OCI-LY7 (cell line): ENCODE measurements at regions not wholly inside any gene's neighbourhood (a gene's known extent, or its start where the extent isn't known, plus 50 kb on each side); places are given as distances from the start of the nearest gene placed in this dataset.

Source experiments
- BruUV-seq: library from RNA; stranded (reverse); fragments of 400-500 nt; replicated peaks from 2 replicates; lab custom pipeline; 2021; lab: Mats Ljungman, UMichigan
- CTCF ChIA-PET: fragments of 300-600 bp; sonication (Branson Sonifier 250); formaldehyde crosslinking; loops from one replicate; lab custom pipeline; 2022; ENCODE audit warnings: antibody characterized with exemption; ENCODE audit not compliant: unreplicated experiment; lab: Charles Lee
- POLR2A ChIA-PET: fragments of 300-600 bp; sonication (Branson Sonifier 250); formaldehyde crosslinking; loops from one replicate; lab custom pipeline; 2022; ENCODE audit warnings: antibody characterized with exemption; lab: Charles Lee
- DNase-seq: peaks from one replicate; pipeline ENCODE4 v3.0.0-alpha.2; 2015; ENCODE audit warnings: low spot score
- H2AFZ ChIP-seq: fragments of 200-600 bp; sonication (generic), shearing (Covaris generic); 2 replicates; pipeline ENCODE4 v1.6.1; 2014; ENCODE audit warnings: mild to moderate bottlenecking, antibody characterized with exemption, low read length, moderate library complexity
- H3K27ac ChIP-seq: fragments of 200-600 bp; sonication (generic); 2 replicates; pipeline ENCODE4 v1.5.1; 2014; ENCODE audit warnings: mixed run types, low read depth, mild to moderate bottlenecking, moderate library complexity, low read length, inconsistent platforms; ENCODE audit not compliant: poor library complexity, severe bottlenecking
- H3K36me3 ChIP-seq: fragments of 200-600 bp; sonication (generic); 2 replicates; pipeline ENCODE4 v1.6.1; 2014; ENCODE audit warnings: mild to moderate bottlenecking, antibody characterized with exemption, low read length, moderate library complexity, mixed read lengths; ENCODE audit not compliant: insufficient read depth
- H3K4me1 ChIP-seq: fragments of 200-600 bp; sonication (generic); 2 replicates; pipeline ENCODE4 v1.5.1; 2014; ENCODE audit warnings: mild to moderate bottlenecking, low read length; ENCODE audit not compliant: insufficient read depth, poor library complexity, severe bottlenecking
- H3K4me2 ChIP-seq: fragments of 200-600 bp; sonication (generic); 2 replicates; pipeline ENCODE4 v1.6.1; 2014; ENCODE audit warnings: mild to moderate bottlenecking, low read length
- H3K4me3 ChIP-seq: fragments of 200-600 bp; sonication (generic); 2 replicates; pipeline ENCODE4 v1.5.1; 2014; ENCODE audit warnings: mild to moderate bottlenecking, low read depth, low read length; ENCODE audit not compliant: poor library complexity, severe bottlenecking
- H3K79me2 ChIP-seq: fragments of 200-600 bp; sonication (generic); 2 replicates; pipeline ENCODE4 v1.6.1; 2016; ENCODE audit warnings: low read depth, mild to moderate bottlenecking, low read length, moderate library complexity, mixed read lengths; ENCODE audit not compliant: insufficient read depth
- H3K9me2 ChIP-seq: fragments of 200-600 bp; sonication (generic); 2 replicates; pipeline ENCODE4 v1.6.1; 2016; ENCODE audit warnings: mild to moderate bottlenecking, low read length, mixed read lengths; ENCODE audit not compliant: insufficient read depth
- H3K9me3 ChIP-seq: fragments of 200-600 bp; sonication (generic); 2 replicates; pipeline ENCODE4 v1.6.1; 2014; ENCODE audit warnings: mild to moderate bottlenecking, mixed run types, low read length, mixed read lengths
- H4K20me1 ChIP-seq: fragments of 200-600 bp; sonication (generic); 2 replicates; pipeline ENCODE4 v1.6.1; 2014; ENCODE audit warnings: mild to moderate bottlenecking, antibody characterized with exemption, low read length, moderate library complexity, mixed read lengths; ENCODE audit not compliant: insufficient read depth
- EZH2phosphoT487 ChIP-seq: fragments of 200-600 bp; sonication (generic); IDR thresholded peaks from 2 replicates; pipeline ENCODE4 v1.6.1; 2018; ENCODE audit warnings: low read depth, borderline replicate concordance, mild to moderate bottlenecking, mixed run types, antibody characterized with exemption, low read length, moderate library complexity, mixed read lengths
- intact Hi-C: fragments of 100-400 bp; cut with micrococcal nuclease; formaldehyde crosslinking; loops from one replicate; pipeline ENCODE4 v1.10.0; 2022; ENCODE audit not compliant: unreplicated experiment
- TF ChIP-seq, protein P1 (sequence below): fragments of 200-600 bp; sonication (generic); conservative IDR thresholded peaks from 2 replicates; pipeline ENCODE4 v1.5.1; 2014; ENCODE audit warnings: mild to moderate bottlenecking, antibody characterized with exemption, low read length, moderate library complexity, mixed read lengths

DNA sequence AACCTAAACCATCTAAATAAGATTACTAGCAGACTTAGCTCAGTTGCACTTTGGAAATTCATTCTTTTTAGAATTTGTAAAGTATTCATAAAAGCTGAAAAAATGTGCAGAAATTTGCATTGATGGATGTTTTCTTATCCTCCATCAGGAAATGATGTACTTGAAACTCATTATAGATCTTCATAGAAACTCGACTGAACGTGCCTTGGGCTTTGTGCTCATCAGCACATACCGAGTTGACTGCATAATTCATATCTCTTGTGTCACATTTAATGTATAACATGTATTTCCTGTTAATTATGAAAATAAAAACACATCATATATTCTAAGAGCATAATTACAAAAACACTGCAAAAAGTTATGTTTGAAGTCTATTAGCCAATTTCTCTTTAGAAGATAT is 290.9 kb upstream of the NR5A2 start:
- intact Hi-C loops, result no loop called here
- no peaks in the 10 kb centered on the region for H3K36me3 ChIP-seq
- no peak overlapping the region for H2AFZ ChIP-seq

DNA sequence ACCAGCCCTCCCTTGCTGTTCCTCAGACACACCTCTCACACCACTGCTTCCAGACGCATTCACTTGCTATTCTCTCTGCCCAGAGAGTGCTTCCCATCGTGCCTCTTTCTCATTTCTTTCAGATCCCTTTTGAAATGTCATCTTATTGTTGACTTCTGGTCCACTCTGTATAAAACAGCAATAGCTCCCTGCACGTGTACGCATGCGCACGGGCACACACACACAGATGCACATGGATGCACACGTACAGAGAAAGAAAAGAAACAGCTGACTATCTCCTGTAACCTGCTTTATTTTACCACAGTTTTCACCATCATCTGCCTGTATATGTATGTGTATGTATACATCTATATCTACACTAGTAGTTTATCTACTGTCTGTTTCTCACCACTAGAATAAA is 285.9 kb upstream of the NR5A2 start:
- intact Hi-C loops, result no loop called here
- Histone ChIP-seq H3K79me2 (no peaks in the 10 kb centered on the region), H2AFZ (no peak overlapping the region), H3K9me3 (no peaks in the 10 kb centered on the region), H3K4me2 (no peak overlapping the region), H3K9me2 (no peaks in the 10 kb centered on the region), H3K36me3 (no peaks in the 10 kb centered on the region), H3K4me1 (no peaks in the 10 kb centered on the region), H3K4me3 (no peak overlapping the region), H3K27ac (no peak overlapping the region), H4K20me1 (no peaks in the 10 kb centered on the region)
- POLR2A ChIA-PET, result interaction anchor here (0.7 kb wide), 1 partner anchor 9 kb away, joined by 3 read pairs; no protein-coding TSS in a partner anchor
- BruUV-seq, result no TSS peak
- no peak for DNase-seq
- no peak for TF ChIP-seq EZH2phosphoT487
- TF ChIP-seq, protein P1, sequence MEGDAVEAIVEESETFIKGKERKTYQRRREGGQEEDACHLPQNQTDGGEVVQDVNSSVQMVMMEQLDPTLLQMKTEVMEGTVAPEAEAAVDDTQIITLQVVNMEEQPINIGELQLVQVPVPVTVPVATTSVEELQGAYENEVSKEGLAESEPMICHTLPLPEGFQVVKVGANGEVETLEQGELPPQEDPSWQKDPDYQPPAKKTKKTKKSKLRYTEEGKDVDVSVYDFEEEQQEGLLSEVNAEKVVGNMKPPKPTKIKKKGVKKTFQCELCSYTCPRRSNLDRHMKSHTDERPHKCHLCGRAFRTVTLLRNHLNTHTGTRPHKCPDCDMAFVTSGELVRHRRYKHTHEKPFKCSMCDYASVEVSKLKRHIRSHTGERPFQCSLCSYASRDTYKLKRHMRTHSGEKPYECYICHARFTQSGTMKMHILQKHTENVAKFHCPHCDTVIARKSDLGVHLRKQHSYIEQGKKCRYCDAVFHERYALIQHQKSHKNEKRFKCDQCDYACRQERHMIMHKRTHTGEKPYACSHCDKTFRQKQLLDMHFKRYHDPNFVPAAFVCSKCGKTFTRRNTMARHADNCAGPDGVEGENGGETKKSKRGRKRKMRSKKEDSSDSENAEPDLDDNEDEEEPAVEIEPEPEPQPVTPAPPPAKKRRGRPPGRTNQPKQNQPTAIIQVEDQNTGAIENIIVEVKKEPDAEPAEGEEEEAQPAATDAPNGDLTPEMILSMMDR, result no peak
- CTCF ChIA-PET, result no interaction called here

More for the DNA sequence above, 290.9 kb upstream of the NR5A2 start:
- no TSS peak for BruUV-seq
- H3K79me2 ChIP-seq, result no peaks in the 10 kb centered on the region
- H3K4me1 ChIP-seq, result no peaks in the 10 kb centered on the region
- TF ChIP-seq, protein P1, result no peak
- TF ChIP-seq EZH2phosphoT487, result no peak
- no peak overlapping the region for H3K4me3 ChIP-seq
- no peak overlapping the region for H3K4me2 ChIP-seq
- no peak overlapping the region for H3K27ac ChIP-seq
- DNase-seq, result no peak
- H3K9me2 ChIP-seq, result no peaks in the 10 kb centered on the region
- no peaks in the 10 kb centered on the region for H3K9me3 ChIP-seq
- POLR2A ChIA-PET, result no interaction called here
- no peaks in the 10 kb centered on the region for H4K20me1 ChIP-seq
- CTCF ChIA-PET, result no interaction called here

DNA sequence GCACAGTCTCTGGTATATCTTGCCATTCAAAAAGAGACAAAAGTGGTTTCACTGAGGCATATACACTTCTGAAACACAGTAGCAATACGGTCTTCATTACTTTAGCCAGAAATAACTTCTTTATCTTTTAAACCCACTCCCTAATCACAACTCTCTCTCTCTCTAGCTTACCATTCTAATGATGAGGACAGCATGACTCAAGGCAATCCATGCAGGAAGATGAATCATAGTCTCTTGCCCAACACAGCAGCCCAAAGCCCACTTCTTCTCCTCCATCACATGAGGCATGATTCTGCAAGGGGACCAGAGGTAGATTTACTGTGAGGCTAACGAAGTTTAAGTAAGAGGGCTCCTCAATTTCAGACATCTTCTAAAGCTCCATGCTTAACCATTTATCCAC is 285.0 kb upstream of the NR5A2 start:
- Histone ChIP-seq H3K4me2 (no peak overlapping the region), H3K4me1 (no peaks in the 10 kb centered on the region), H3K79me2 (no peaks in the 10 kb centered on the region), H3K36me3 (no peaks in the 10 kb centered on the region), H3K9me2 (no peaks in the 10 kb centered on the region), H4K20me1 (no peaks in the 10 kb centered on the region), H2AFZ (no peak overlapping the region), H3K27ac (no peak overlapping the region), H3K4me3 (no peak overlapping the region), H3K9me3 (no peaks in the 10 kb centered on the region)
- intact Hi-C loops, result no loop called here
- ChIA-PET CTCF (no interaction called here), POLR2A (interaction anchor here (0.7 kb wide), 1 partner anchor 8 kb away, joined by 3 read pairs; no protein-coding TSS in a partner anchor)
- DNase-seq, result no peak
- TF ChIP-seq, protein P1, result no peak
- TF ChIP-seq EZH2phosphoT487, result no peak
- no TSS peak for BruUV-seq
